RWPE1 (cell line): ENCODE measurements at regions not wholly inside any gene's neighbourhood (a gene's known extent, or its start where the extent isn't known, plus 50 kb on each side); places are given as distances from the start of the nearest gene placed in this dataset.

Source experiments
- CTCF ChIA-PET: fragments of 350-600 bp; sonication (Branson Sonifier 250); formaldehyde crosslinking; extraction: SDS; loops from one replicate; lab custom pipeline; 2021; lab: Yijun Ruan, JAX
- POLR2A ChIA-PET: fragments of 400-600 bp; formaldehyde crosslinking; extraction: SDS; loops from one replicate; lab custom pipeline; 2020; ENCODE audit warnings: antibody characterized with exemption; ENCODE audit not compliant: low non-redundant PET; lab: Yijun Ruan, JAX
- DNase-seq: peaks from one replicate; pipeline ENCODE4 v3.0.0; 2012; ENCODE audit warnings: low spot score
- H3K27ac ChIP-seq: fragments of 450-650 bp; 2 replicates; pipeline ENCODE4 v1.5.1; 2017
- CTCF ChIP-seq: fragments of 450-650 bp; conservative IDR thresholded peaks from 2 replicates; pipeline ENCODE4 v1.5.1; 2017; ENCODE audit warnings: low read depth, mild to moderate bottlenecking

DNA sequence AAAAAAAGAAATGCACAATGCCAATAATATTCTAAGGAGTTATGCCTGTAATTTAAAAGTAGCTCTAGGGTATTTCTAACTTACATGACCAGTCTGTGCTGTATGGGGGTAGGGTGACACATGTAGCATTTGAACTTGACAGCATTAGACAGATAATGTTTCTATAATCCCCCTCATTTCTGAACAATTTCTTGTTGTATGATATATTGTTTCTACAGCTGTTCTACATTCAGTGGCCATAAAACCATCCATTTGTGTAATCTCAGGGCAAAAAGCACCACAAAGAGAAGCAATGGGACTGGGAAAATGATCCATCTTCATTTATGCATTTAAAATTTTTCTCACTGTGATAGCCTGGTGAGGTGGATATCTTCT is 767.8 kb downstream of the TFAP2A start:
- no peak for DNase-seq
- H3K27ac ChIP-seq = no peak overlapping the region
- TF ChIP-seq CTCF = no peak
- ChIA-PET POLR2A (no interaction called here), CTCF (no interaction called here)

DNA sequence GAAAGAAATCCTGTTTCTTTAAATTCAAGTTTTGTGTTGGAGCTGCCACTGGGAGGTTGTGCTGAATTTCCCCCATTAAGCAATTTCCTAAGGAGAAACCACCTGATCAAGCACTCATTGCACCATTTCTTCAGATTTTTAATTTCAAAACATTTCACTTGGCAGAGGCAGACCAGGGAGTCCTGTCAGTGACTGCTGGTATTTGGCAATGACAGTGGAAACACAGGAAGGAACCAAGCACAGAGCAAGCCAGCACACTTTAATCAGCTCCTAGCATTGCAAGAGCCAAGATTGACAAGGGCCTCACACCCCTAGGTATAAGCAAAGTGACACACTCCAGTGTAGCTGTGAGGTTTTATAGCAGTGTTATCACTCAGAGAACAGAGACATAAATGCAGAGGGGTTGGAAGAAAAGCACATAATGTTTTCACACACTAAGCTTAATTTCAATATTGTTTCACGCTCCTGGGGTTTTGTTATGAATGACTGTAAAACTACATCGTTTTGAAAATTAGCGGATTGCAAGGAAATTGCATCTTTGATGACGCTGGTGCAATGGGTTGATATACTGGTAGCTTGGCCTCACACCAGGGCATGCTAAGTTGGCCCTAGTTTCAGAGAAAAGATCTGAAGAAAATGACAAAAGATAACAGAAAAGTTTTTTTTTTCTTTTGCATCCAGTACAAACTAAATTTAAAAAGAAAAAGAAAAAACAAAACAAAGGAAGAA is 768.4 kb downstream of the TFAP2A start:
- no peak for TF ChIP-seq CTCF
- DNase-seq = no peak
- CTCF ChIA-PET = interaction anchor here (0.6 kb wide), 1 partner anchor 1427 kb away, joined by 3 read pairs; no protein-coding TSS in a partner anchor
- H3K27ac ChIP-seq = no peak overlapping the region
- POLR2A ChIA-PET = no interaction called here

DNA sequence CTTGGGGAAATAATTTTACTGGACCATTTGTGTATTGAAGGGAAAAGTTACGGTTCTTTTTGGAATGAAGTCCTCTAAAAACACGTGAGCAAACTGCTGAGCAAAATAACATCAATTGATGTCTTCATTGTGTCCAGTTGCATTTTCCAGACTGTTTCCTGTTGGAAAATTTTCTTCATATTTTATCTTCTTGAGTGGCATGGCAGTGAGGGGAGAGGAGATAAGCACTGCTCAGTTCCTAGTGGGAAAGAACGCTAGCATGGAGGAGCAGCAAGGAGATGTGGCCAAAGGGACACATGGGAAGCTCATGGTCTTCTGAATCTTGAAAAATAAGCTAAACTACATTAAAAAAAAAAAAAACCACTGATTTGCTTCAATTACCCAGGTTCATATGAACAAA is 776.0 kb downstream of the TFAP2A start:
- ChIA-PET CTCF (no interaction called here), POLR2A (no interaction called here)
- no peak for TF ChIP-seq CTCF
- DNase-seq = no peak
- H3K27ac ChIP-seq = no peak overlapping the region

GRCh38 chr6:9634776-9635175 is 780.1 kb downstream of the TFAP2A start:
- H3K27ac ChIP-seq = no peak overlapping the region
- no peak for DNase-seq
- POLR2A ChIA-PET = no interaction called here
- CTCF ChIA-PET = interaction anchor here (0.6 kb wide), 1 partner anchor 392 kb away, joined by 4 read pairs; no protein-coding TSS in a partner anchor
- no peak for TF ChIP-seq CTCF

DNA sequence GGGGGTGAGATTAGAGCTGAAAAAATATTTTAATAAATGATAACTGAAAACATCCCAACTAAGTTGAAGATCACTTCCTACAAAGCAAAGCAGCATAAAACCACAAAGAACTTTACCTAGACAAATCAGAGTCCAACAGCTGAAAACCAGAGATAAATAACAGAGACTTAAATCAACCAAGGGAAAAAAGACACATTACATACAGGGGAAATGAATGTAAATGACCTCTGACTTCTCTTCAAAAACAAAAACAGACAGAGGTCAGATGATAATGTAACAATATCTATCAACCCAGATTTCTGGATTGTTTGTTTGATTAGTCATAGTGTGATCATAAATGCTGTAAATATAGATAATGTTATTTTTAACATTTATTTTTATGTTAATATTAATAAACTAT is 782.8 kb downstream of the TFAP2A start:
- no peak overlapping the region for H3K27ac ChIP-seq
- no peak for DNase-seq
- ChIA-PET POLR2A (no interaction called here), CTCF (interaction anchor here (0.6 kb wide), 1 partner anchor 760 kb away, joined by 3 read pairs; no protein-coding TSS in a partner anchor)
- no peak for TF ChIP-seq CTCF

DNA sequence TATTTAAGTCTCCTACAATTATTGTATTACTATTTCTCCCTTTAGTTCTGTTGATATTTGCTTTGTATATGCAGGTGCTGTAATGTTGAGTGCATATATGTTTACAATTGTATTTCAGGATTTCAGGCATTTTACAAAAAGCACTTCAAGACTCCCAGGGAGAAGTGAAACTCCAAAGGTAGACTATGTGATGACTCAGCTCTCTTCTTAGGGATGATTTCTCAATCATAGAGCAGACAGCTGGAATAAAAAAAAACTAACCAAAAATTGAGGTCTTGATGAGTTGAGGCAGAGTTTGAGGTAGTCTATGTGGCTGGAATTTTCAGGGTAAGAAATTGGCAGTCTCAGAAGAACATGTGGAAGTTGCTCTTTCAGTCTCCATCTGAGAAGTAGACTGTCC is 786.1 kb downstream of the TFAP2A start:
- no peak for TF ChIP-seq CTCF
- ChIA-PET POLR2A (no interaction called here), CTCF (no interaction called here)
- H3K27ac ChIP-seq = no peak overlapping the region
- peak; percentile 17 for DNase-seq
